ENCODE measurements at regions not wholly inside any gene's neighbourhood (a gene's known extent, or its start where the extent isn't known, plus 50 kb on each side); places are given as distances from the start of the nearest gene placed in this dataset.
"Not testable (repeated sequence)": the region's sequence is repeated elsewhere in the genome, so short reads cannot be mapped to it uniquely, and the experiment has no call there.

DNA sequence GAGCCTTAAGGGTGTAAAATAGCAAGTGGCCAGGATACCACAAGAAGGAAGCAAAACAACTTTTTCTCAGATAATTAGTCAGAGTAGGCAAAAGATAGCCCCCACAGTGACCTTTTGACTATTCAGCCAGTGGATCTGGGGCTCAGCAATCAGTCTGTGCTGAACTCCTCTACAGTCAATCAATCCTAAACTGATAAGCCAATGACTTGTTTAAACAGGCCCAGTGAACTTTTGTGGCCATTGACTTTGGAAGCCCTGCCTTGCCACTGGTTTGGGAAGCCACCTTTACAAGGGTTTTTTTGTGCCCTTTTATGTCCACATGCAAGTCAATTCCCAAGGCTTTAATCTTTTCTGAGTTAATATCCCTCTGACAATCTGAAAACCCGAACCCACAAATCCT, 1565.0 kb upstream of the WWC1 start:
- no peak for DNase-seq

GRCh38 chr5:166742951-166743350, 1548.5 kb upstream of the WWC1 start:
- not testable (repeated sequence) for DNase-seq

GRCh38 chr5:166746506-166746905, 1544.9 kb upstream of the WWC1 start:
- DNase-seq: no peak

DNA sequence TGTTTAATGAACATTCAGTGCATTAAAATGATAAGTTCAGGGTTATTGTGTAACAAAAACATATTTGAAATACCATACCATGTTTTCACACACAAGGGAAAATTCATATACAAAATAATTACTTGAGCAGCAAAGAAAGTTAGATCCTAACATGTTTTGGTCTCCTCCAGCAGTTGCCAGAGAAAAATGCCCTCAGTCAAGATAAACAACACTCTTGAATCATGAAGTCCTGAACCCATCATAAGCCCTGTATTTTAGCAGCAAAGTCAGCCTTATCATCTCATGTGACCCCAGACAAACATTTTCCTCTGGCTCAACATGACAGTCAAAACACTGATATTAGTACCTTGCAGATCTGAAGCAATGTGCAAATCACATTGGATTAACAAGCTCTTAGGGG, 1541.1 kb upstream of the WWC1 start:
- no peak for DNase-seq

DNA sequence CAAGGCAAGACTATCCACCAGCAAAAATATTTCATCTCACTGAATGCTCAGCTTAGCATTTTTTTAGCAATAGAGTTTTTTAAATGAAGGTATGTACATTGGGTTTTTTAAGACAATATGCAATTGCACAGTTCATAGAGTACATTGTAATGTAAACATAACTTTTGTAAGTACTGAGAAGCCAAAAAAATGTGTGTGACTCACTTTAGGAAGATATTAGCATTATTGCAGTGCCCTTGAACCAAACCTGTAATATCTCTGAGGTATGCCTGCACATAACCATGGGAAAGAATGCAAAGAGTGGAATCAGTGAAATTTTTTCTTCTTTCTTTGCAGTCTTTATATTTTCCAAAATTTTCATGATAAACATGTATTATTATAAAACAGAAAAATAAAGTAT, 1533.3 kb upstream of the WWC1 start:
- DNase-seq: no peak

DNA sequence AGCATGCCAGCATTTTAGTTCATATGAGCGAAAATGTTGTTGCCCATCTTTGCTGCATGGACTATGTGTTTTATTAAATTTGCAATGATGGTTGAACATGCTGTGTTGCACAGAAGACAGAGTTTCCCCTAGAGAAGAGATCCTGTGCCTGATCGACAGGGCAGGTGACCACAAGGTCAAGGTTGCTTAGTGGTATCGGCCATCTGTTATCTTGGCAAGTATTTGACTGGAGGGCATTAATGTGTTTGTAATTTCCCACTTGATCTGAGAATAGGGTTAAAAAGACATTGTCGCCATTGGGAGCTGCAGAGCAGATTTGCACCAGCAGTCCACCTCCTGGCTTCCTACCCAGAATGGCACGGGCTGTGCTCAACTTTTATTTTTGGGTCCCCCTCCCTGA, 1523.6 kb upstream of the WWC1 start:
- peak in 1 of 2 experiments; percentile 45 for DNase-seq

DNA sequence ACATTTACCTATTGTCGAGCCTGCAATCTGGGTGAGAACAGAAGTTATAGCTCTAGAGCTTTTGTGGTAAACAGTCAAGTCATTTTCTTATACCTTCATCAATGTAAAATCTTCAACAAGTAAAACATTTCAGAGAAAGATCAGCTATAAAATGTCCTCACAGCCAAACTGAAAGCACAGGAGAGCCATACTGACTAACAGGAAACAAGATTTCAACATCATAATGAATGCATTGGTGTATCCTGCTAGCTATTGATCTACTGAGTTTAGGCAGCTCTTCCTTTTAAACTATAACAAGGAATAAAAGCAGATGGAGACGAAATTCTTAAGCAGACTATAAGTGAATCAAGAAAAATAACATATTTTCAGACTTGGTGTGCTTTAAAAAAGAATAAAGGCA, 1522.9 kb upstream of the WWC1 start:
- DNase-seq: no peak

DNA sequence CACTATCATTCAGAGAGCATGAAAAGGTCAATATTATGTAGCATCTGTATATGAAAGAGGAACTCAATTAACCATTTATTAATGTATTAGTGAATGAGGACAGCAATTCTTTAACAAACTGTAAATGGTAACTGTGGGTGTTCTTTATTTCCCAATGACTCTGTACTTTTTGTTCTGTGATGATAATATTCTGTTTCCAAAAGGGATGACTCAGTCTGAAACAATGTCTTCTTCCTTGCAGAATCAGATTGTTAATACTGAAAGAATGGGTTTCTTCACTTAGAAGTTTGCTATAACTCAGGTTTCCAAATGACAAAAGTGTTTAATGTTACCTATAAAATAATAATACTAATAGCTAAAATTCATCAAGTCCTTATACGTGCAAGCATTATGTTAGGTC, 1518.7 kb upstream of the WWC1 start:
- no peak for DNase-seq

DNA sequence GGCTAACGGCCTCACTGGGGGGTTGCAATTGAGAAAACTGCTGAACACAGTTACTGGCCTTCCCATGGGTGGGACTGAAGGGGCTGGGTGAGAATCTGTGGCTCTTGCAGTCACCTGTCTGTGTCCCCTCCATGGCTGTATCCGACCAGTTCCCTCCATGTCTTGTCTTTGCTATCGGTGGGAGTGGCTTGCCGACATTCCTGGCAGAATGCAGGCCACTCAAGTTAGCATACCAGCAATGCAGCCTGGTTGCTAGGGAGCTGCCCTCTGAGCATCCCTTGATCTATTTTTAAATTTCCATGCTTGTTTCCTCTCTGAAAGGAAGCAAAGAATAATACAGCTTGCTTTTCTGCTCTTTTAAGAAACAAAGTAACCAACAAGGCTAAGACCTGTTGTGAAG, 1509.7 kb upstream of the WWC1 start:
- DNase-seq: no peak

DNA sequence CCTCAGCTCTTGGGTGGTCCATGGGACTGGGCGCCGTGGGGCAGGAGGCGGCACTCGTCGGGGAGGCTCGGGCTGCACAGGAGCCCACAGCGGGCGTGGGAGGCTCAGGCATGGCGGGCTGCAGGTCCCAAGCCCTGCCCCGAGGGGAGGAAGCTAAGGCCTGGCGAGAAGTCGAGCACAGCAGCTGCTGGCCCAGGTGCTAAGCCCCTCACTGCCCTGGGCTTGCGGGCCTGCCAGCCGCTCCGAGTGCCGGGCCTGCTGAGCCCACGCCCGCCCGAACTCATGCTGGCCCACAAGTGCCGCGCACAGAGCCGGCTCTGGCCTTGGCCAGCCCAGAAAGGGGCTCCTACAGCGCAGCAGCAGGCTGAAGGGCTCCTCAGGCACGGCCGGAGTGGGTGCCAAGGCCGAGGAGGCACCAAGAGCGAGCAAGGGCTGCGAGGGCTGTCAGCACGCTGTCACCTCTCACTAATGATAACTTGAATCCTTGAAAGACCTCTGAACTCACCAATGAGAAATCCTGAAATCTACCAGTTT, 1506.8 kb upstream of the WWC1 start:
- no peak for DNase-seq

DNA sequence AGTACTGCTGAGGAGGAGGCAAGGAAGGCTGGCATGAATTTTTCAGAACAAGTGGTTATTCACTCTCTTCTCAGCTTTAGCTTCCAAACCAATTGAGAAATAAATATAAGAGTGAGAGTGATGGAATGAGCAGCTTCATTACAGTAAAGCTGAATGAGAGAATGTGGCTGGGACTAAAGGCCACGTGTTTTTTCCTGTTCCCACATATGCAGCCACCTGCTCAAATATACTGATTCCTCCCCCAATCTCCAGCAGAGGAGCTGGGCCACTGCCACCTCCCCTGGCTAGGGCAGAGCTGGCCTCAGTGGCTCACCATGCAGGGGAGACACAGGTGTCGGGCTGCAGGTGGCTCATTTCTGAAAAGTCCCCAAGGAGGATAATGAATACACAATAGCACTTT, 1505.3 kb upstream of the WWC1 start:
- no peak for DNase-seq

- DNase-seq: no peak
Observed at GRCh38 chr5:166786889-166787288, 1504.6 kb upstream of the WWC1 start.

- DNase-seq: no peak
Observed at GRCh38 chr5:166788050-166788449, 1503.4 kb upstream of the WWC1 start.

- no peak for DNase-seq
Observed at GRCh38 chr5:166795756-166796155, 1495.7 kb upstream of the WWC1 start.

- no peak for DNase-seq
Observed at GRCh38 chr5:166803058-166803457, 1488.4 kb upstream of the WWC1 start.

GRCh38 chr5:166804223-166804622, 1487.2 kb upstream of the WWC1 start:
- not testable (repeated sequence) for DNase-seq

DNA sequence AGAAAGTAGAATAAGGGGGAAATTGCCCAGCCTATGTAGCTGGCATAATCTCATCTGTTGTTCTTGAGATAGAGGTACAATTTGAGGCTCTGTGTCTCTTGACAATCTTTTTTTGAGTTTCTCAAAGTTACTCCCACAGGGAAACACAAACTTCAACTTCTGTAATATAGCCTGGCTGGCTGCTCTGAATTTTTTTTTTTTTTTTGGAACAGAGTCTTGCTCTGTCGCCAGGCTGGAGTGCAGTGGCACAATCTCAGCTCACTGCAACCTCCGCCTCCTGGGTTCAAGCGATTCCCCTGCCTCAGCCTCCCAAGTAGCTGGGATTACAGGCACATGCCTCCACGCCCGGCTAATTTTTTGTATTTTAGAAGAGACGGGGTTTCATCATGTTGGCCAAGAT, 1486.8 kb upstream of the WWC1 start:
- not testable (repeated sequence) for DNase-seq

- DNase-seq: not testable (repeated sequence)
Observed at GRCh38 chr5:166810093-166810658, 1481.3 kb upstream of the WWC1 start.

GRCh38 chr5:166810721-166811120, 1480.7 kb upstream of the WWC1 start:
- DNase-seq: no peak

GRCh38 chr5:166823360-166823759, 1468.1 kb upstream of the WWC1 start:
- DNase-seq: no peak

- DNase-seq: no peak
Observed at GRCh38 chr5:166834246-166834645, 1457.2 kb upstream of the WWC1 start.

DNA sequence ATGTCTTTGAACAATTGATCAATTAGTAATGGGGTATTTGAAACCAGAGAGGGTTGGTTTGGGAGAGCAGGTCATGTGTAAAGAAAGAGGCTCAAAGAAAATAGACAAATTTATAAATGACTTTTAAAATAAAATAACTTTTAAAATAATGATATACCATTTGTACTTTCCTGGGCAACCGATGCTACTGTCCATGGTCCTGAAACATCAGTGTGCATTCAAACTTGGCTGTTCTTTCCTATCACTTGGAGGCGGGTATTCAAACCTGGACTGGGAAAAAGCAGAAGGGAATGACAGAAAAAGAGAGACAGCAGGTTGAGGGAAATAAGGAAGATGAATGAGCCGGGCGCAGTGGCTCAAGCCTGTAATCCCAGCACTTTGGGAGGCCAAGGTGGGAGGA, 1446.4 kb upstream of the WWC1 start:
- DNase-seq: no peak

- no peak for DNase-seq
Observed at GRCh38 chr5:166856791-166857190, 1434.7 kb upstream of the WWC1 start.

- no peak for DNase-seq
Observed at GRCh38 chr5:166860426-166860825, 1431.0 kb upstream of the WWC1 start.

DNA sequence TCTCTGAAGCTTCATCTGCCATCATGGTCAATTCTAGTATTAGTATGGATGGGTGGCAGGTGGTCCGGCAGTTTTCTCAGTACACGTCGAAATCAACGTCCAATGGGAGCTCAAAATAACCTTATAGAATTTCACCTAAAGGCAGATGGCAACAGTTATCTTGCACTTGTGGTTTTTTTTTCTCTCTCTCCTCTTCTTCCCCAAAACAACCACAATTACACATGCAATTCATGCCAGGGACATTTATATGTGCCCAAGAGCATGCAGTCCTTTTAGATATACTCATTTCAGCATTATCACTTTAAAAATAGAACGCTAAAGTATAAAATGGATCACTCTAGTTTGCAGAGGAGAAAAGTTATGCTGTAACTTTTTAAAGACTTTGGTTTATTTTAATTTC, 1428.9 kb upstream of the WWC1 start:
- DNase-seq: no peak

All from NCI-H524 (cell line).